GF-D8 (cell line): ENCODE measurements at regions not wholly inside any gene's neighbourhood (a gene's known extent, or its start where the extent isn't known, plus 50 kb on each side); places are given as distances from the start of the nearest gene placed in this dataset.
"Not testable (repeated sequence)": the region's sequence is repeated elsewhere in the genome, so short reads cannot be mapped to it uniquely, and the experiment has no call there.

Experiments
- DNase-seq: peaks from one replicate; lab custom pipeline; 2025; lab: John Stamatoyannopoulos, UW

GRCh38 chr4:14916554-14917297 lies 85.6 kb upstream of the CPEB2 start:
- no peak for DNase-seq

GRCh38 chr4:14917298-14917633 lies 85.0 kb upstream of the CPEB2 start:
- no peak for DNase-seq

GRCh38 chr4:14918336-14918735 lies 83.9 kb upstream of the CPEB2 start:
- DNase-seq: no peak

- no peak for DNase-seq
Measured at GRCh38 chr4:14919785-14920184, 82.5 kb upstream of the CPEB2 start.

- no peak for DNase-seq
Measured at GRCh38 chr4:14920237-14920636, 82.0 kb upstream of the CPEB2 start.

- DNase-seq: no peak
Measured at GRCh38 chr4:14920759-14921320, 81.4 kb upstream of the CPEB2 start.

- DNase-seq: not testable (repeated sequence)
Measured at GRCh38 chr4:14921781-14922180, 80.5 kb upstream of the CPEB2 start.

GRCh38 chr4:14924076-14924811 lies 78.0 kb upstream of the CPEB2 start:
- no peak for DNase-seq

- no peak for DNase-seq
Measured at GRCh38 chr4:14924812-14925344, 77.4 kb upstream of the CPEB2 start.

GRCh38 chr4:14925471-14925870 lies 76.8 kb upstream of the CPEB2 start:
- DNase-seq: no peak

- no peak for DNase-seq
Measured at GRCh38 chr4:14926368-14926767, 75.9 kb upstream of the CPEB2 start.

- no peak for DNase-seq
Measured at GRCh38 chr4:14928035-14928434, 74.2 kb upstream of the CPEB2 start.

- DNase-seq: no peak
Measured at GRCh38 chr4:14929669-14930068, 72.6 kb upstream of the CPEB2 start.

- no peak for DNase-seq
Measured at GRCh38 chr4:14934704-14935390, 67.4 kb upstream of the CPEB2 start.

- no peak for DNase-seq
Measured at GRCh38 chr4:14943749-14944148, 58.5 kb upstream of the CPEB2 start.

GRCh38 chr4:14952352-14952751 lies 49.9 kb upstream of the CPEB2 start:
- DNase-seq: no peak
